Stimulated activated CD4-positive, alpha-beta T cell treated with anti-CD3 and anti-CD28 coated beads, Interleukin-4, amount 100 ng/mL, for 24 hours (primary cell): ENCODE measurements at regions not wholly inside any gene's neighbourhood (a gene's known extent, or its start where the extent isn't known, plus 50 kb on each side); places are given as distances from the start of the nearest gene placed in this dataset.

Source experiments
- DNase-seq: peaks from one replicate; pipeline ENCODE4 v3.0.0-alpha.2; 2020

- no peak for DNase-seq
Measured at GRCh38 chr9:115913696-115914095, 239.9 kb upstream of the PAPPA start.

- DNase-seq, result no peak
Measured at GRCh38 chr9:115914291-115914690, 239.3 kb upstream of the PAPPA start.

GRCh38 chr9:115921301-115921700, 232.3 kb upstream of the PAPPA start:
- DNase-seq, result no peak

GRCh38 chr9:115922444-115922843, 231.1 kb upstream of the PAPPA start:
- no peak for DNase-seq

GRCh38 chr9:115923410-115923809, 230.2 kb upstream of the PAPPA start:
- DNase-seq, result no peak

- no peak for DNase-seq
Measured at GRCh38 chr9:115923903-115924668, 229.5 kb upstream of the PAPPA start.

GRCh38 chr9:115924669-115924987, 229.0 kb upstream of the PAPPA start:
- no peak for DNase-seq

- DNase-seq, result no peak
Measured at GRCh38 chr9:115925424-115925823, 228.2 kb upstream of the PAPPA start.

- no peak for DNase-seq
Measured at GRCh38 chr9:115930472-115930871, 223.1 kb upstream of the PAPPA start.

GRCh38 chr9:115938479-115938878, 215.1 kb upstream of the PAPPA start:
- DNase-seq, result no peak

- DNase-seq, result no peak
Measured at GRCh38 chr9:115939065-115939765, 214.4 kb upstream of the PAPPA start.

GRCh38 chr9:115941561-115942315, 211.9 kb upstream of the PAPPA start:
- DNase-seq, result no peak

GRCh38 chr9:115943431-115944165, 210.0 kb upstream of the PAPPA start:
- DNase-seq, result no peak

GRCh38 chr9:115944166-115944948, 209.2 kb upstream of the PAPPA start:
- DNase-seq, result no peak

- DNase-seq, result no peak
Measured at GRCh38 chr9:115945009-115945431, 208.6 kb upstream of the PAPPA start.

GRCh38 chr9:115946530-115946929, 207.1 kb upstream of the PAPPA start:
- DNase-seq, result no peak

- DNase-seq, result no peak
Measured at GRCh38 chr9:115951977-115952376, 201.6 kb upstream of the PAPPA start.

GRCh38 chr9:115952430-115953292, 200.9 kb upstream of the PAPPA start:
- DNase-seq, result no peak

GRCh38 chr9:115956371-115956770, 197.2 kb upstream of the PAPPA start:
- no peak for DNase-seq

- DNase-seq, result no peak
Measured at GRCh38 chr9:115957585-115957984, 196.0 kb upstream of the PAPPA start.

GRCh38 chr9:115964710-115965347, 188.8 kb upstream of the PAPPA start:
- no peak for DNase-seq
